ENCODE measurements at regions not wholly inside any gene's neighbourhood (a gene's known extent, or its start where the extent isn't known, plus 50 kb on each side); places are given as distances from the start of the nearest gene placed in this dataset.
"Not testable (repeated sequence)": the region's sequence is repeated elsewhere in the genome, so short reads cannot be mapped to it uniquely, and the experiment has no call there.

DNA sequence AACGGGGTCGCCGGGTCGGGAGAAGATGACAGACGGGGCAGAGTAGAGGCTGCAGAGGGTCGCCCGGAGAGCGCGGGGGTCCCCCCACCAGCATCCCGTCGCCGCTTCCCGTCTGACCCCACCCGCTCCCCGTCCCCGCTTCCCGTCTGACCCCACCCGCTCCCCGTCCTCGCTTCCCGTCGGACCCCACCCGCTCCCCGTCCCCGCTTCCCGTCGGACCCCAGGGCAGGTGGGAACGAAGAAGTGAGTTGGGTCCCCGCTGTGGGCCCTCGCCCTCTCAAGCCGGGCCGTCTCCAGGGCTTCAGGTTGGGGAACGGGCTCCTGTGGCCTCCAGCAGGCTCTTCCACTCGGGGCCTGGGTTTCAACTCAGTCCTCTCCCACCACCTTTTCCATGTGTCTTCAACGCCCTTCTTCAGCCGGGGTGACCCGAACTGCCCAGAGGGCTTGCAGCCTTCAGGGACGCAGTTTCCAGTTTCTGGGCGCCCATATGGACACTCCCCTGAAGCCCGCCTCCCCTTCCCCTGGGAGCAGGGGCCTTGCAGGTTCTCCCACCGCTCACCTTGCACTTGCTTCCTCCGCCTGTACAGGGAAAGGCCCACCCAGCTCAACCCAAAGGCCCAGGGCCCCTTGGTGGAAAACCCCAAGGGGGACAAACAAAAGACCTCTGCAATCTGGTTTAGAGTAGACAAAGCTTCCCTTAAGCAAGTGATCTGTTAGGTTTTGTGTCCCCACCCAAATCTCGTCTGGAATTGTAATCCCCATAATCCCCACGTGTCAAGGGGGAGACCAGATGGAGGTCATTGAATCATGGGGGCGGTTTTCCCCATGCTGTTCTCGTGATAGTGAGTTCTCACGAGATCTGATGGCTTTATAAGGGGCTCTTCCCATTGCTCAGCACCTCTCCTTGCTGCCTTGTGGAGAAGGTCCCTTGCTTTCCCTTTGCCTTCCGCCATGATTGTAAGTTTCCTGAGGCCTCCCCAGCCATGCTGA is 66.5 kb downstream of the TNFAIP2 start:
- Histone ChIP-seq H3K27me3 (peaks cover 0 to 58% (median 28%) of the 10 kb centered on the region in 7 donors), H3K36me3 (no peaks in the 10 kb centered on the region), H3K9me3 (peaks cover 0 to 15% (median 0%) of the 10 kb centered on the region in 11 donors), H3K4me1 (peaks cover 0 to 21% (median 10%) of the 10 kb centered on the region in 9 donors), H3K27ac (no peak overlapping the region), H3K4me3 (peak overlapping the region in 9 of 10 donors; percentile 29 to 55 (median 48))
- DNase-seq (no peak), ATAC-seq (peak in 7 of 8 donors; percentile 2 to 45 (median 14))
- 43 to 46% methylated on average over 43 to 48 of the region's 48 CpGs for WGBS, 2 donors
- TF ChIP-seq, protein P1, sequence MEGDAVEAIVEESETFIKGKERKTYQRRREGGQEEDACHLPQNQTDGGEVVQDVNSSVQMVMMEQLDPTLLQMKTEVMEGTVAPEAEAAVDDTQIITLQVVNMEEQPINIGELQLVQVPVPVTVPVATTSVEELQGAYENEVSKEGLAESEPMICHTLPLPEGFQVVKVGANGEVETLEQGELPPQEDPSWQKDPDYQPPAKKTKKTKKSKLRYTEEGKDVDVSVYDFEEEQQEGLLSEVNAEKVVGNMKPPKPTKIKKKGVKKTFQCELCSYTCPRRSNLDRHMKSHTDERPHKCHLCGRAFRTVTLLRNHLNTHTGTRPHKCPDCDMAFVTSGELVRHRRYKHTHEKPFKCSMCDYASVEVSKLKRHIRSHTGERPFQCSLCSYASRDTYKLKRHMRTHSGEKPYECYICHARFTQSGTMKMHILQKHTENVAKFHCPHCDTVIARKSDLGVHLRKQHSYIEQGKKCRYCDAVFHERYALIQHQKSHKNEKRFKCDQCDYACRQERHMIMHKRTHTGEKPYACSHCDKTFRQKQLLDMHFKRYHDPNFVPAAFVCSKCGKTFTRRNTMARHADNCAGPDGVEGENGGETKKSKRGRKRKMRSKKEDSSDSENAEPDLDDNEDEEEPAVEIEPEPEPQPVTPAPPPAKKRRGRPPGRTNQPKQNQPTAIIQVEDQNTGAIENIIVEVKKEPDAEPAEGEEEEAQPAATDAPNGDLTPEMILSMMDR (IDR thresholded peaks at IDR 0.05) = no peak
- intact Hi-C loops (cut with DNase I) = loop anchor here (2.0 to 10.0 kb wide), 8 partner anchors 82 to 112 kb away; no protein-coding TSS in a partner anchor

DNA sequence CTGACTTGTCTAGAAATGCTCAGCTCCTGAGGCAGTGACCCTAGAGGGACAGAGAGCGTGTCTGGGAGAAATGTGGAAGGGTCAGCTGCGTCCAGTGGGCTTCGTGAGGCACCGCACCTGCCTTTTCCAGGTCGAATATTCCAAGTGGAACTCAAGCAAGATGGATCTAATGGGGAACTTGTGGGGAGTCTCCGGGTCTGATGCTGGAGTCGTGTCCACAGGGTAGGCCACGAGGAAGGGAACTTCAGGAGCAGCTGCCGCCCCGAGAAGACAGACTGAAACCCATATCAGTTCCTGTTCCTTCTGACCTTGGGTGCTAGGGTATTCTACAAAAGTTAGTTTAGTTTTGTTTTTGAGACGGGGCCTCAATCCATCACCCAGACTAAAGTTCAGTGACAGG is 67.5 kb downstream of the TNFAIP2 start:
- H3K4me3 ChIP-seq = no peak overlapping the region
- H3K4me1 ChIP-seq = peaks cover 0 to 21% (median 10%) of the 10 kb centered on the region in 9 donors
- no peaks in the 10 kb centered on the region for H3K36me3 ChIP-seq
- DNase-seq (no peak), ATAC-seq (no peak)
- no peak overlapping the region for H3K27ac ChIP-seq
- TF ChIP-seq, protein P1 (IDR thresholded peaks at IDR 0.05) = no peak
- intact Hi-C loops (cut with DNase I) = loop anchor here in 3 of 10 donors (5.0 to 10.0 kb wide), 2 partner anchors 94 to 102 kb away; no protein-coding TSS in a partner anchor
- WGBS, 2 donors = 95 to 96% methylated on average over 11 of the region's 11 CpGs
- peaks cover 0 to 15% (median 0%) of the 10 kb centered on the region in 11 donors for H3K9me3 ChIP-seq
- H3K27me3 ChIP-seq = peaks cover 0 to 55% (median 28%) of the 10 kb centered on the region in 7 donors

DNA sequence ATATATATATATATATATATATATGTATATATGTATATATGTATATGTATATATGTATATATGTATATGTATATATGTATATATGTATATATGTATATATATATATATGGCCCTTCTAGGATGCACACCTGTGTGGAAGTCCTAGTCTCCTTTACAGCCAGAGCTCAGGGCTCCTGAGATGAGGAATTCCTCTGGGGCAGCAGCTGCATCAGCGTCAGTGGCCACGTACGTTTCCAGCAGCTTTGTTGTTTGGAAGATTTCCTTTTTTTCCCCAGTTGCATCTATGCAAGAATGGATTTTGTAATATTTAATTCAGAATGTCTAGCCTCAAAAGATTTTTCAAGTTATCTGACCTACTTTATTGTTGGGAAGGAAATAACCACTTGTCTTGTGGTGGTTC is 68.6 kb downstream of the TNFAIP2 start:
- intact Hi-C loops (cut with DNase I) = loop anchor here in 3 of 10 donors (5.0 to 10.0 kb wide), 2 partner anchors 93 to 100 kb away; no protein-coding TSS in a partner anchor
- Histone ChIP-seq H3K27ac (no peak overlapping the region), H3K27me3 (peaks cover 0 to 43% (median 23%) of the 10 kb centered on the region in 7 donors), H3K9me3 (peaks cover 0 to 15% (median 0%) of the 10 kb centered on the region in 11 donors), H3K4me3 (no peak overlapping the region), H3K36me3 (no peaks in the 10 kb centered on the region), H3K4me1 (peaks cover 0 to 21% (median 10%) of the 10 kb centered on the region in 9 donors)
- WGBS, 2 donors = 53 to 71% methylated on average over 3 of the region's 3 CpGs
- TF ChIP-seq, protein P1 (IDR thresholded peaks at IDR 0.05) = no peak
- DNase-seq = no peak
- ATAC-seq = no peak

DNA sequence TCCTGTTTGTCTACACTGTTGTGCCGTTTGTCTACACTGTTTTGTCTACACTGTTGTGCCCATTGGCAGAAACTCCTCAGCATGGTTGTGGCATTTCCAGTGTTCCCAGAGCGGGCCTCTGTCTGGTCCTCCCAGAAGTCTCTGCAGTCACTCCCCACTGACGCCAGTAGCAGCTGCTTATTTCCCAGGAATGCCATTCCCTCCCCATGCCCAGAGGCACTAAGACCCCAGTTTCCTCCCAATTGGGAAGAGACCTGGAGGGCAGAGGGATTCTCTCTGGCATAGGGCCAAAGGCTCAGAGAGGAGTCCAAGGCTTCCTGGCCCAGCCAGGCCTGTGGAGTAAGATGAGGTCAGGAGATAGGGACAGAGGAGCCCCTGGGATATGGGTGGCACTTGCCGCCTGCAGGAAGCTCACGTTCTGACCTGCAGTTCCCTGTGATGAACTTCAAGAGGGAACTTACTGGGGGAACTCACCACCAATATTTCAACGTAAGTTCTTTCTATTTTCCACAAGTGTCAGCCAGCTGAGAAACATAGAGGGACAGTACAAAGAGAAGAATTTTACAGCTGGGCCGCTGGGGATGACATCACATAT is 69.1 kb downstream of the TNFAIP2 start:
- Histone ChIP-seq H3K36me3 (no peaks in the 10 kb centered on the region), H3K27me3 (peaks cover 0 to 38% (median 18%) of the 10 kb centered on the region in 7 donors), H3K27ac (no peak overlapping the region), H3K4me3 (no peak overlapping the region), H3K9me3 (peaks cover 0 to 15% (median 0%) of the 10 kb centered on the region in 11 donors), H3K4me1 (peaks cover 0 to 21% (median 10%) of the 10 kb centered on the region in 9 donors)
- ATAC-seq (no peak), DNase-seq (no peak)
- TF ChIP-seq, protein P1 (IDR thresholded peaks at IDR 0.05) = no peak
- WGBS, 2 donors = 78 to 85% methylated on average over 7 of the region's 7 CpGs
- intact Hi-C loops (cut with DNase I) = loop anchor here in 3 of 10 donors (5.0 to 10.0 kb wide), 2 partner anchors 92 to 100 kb away; no protein-coding TSS in a partner anchor

DNA sequence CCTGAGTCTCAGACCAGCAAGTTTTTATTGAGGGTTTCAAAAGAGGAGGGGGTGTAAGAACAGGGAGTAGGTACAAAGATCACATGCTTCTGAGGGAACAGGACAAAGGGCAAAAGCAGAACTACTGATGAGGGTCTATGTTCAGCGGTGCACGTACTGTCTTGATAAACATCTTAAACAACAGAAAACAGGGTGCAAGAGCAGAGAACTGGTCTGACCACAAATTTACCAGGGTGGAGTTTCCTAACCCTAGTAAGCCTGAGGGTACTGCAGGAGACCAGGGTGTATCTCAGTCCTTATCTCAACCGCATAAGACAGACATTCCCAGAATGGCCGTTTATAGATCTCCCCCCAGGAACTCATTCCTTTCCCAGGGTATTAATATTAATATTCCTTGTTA is 69.6 kb downstream of the TNFAIP2 start:
- H3K36me3 ChIP-seq, H3K27ac ChIP-seq, DNase-seq, ATAC-seq, H3K4me3 ChIP-seq: not testable (repeated sequence)
- peaks cover 0 to 21% (median 10%) of the 10 kb centered on the region in 9 donors for H3K4me1 ChIP-seq
- 77 to 86% methylated on average over 4 of the region's 4 CpGs for WGBS, 2 donors
- intact Hi-C loops (cut with DNase I) = loop anchor here in 3 of 10 donors (5.0 to 10.0 kb wide), 2 partner anchors 92 to 99 kb away; no protein-coding TSS in a partner anchor
- H3K9me3 ChIP-seq = peaks cover 0 to 15% (median 0%) of the 10 kb centered on the region in 11 donors
- H3K27me3 ChIP-seq = peaks cover 0 to 33% (median 15%) of the 10 kb centered on the region in 7 donors

DNA sequence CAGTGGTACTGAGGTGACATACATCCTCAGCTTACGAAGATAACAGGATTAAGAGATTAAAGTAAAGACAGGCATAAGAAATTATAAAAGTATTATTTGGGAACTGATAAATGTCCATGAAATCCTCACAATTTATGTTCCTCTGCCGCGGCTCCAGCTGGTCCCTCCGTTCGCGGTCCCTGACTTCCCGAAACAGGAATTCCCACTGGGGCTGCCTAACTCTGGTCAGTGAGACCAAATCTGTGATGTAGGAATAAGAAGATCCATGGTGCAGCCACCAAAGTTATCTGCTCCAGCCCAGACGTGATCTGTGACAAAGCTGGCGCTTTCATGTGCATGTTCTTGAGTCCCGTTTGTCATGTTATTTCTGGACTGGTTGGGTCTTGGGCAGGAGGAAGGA is 70.2 kb downstream of the TNFAIP2 start:
- not testable (repeated sequence) for DNase-seq, H3K4me3 ChIP-seq, H3K27ac ChIP-seq, ATAC-seq, H3K36me3 ChIP-seq
- Histone ChIP-seq H3K9me3 (peaks cover 0 to 15% (median 0%) of the 10 kb centered on the region in 11 donors), H3K4me1 (peaks cover 0 to 20% (median 9%) of the 10 kb centered on the region in 9 donors), H3K27me3 (peaks cover 0 to 27% (median 9%) of the 10 kb centered on the region in 7 donors)
- intact Hi-C loops (cut with DNase I) = loop anchor here in 3 of 10 donors (5.0 to 10.0 kb wide), 2 partner anchors 91 to 99 kb away; no protein-coding TSS in a partner anchor
- WGBS, 2 donors = 79 to 92% methylated on average over 10 of the region's 10 CpGs

Data from heart right ventricle (tissue), 16 donors.